DLD1 (cell line): ENCODE measurements at regions not wholly inside any gene's neighbourhood (a gene's known extent, or its start where the extent isn't known, plus 50 kb on each side); places are given as distances from the start of the nearest gene placed in this dataset.

ENCODE experiments used
- in situ Hi-C: cut with HindIII; loops from 2 replicates; pipeline ENCODE4 v1.10.0; 2017; ENCODE audit warnings: low sequenced_read_pairs

GRCh38 chr5:158644301-158644700 lies 455.4 kb downstream of the EBF1 start:
- in situ Hi-C loops, result no loop called here

GRCh38 chr5:158643840-158644239 lies 455.9 kb downstream of the EBF1 start:
- in situ Hi-C loops, result no loop called here

- in situ Hi-C loops, result no loop called here
Measured at GRCh38 chr5:158642879-158643278, 456.8 kb downstream of the EBF1 start.

- in situ Hi-C loops, result no loop called here
Measured at GRCh38 chr5:158641016-158641415, 458.7 kb downstream of the EBF1 start.

GRCh38 chr5:158640593-158640980 lies 459.1 kb downstream of the EBF1 start:
- in situ Hi-C loops, result no loop called here

- in situ Hi-C loops, result no loop called here
Measured at GRCh38 chr5:158639881-158640592, 459.7 kb downstream of the EBF1 start.

GRCh38 chr5:158638396-158638795 lies 461.3 kb downstream of the EBF1 start:
- in situ Hi-C loops, result no loop called here

GRCh38 chr5:158637039-158637438 lies 462.7 kb downstream of the EBF1 start:
- in situ Hi-C loops, result no loop called here

GRCh38 chr5:158635565-158635964 lies 464.2 kb downstream of the EBF1 start:
- in situ Hi-C loops, result no loop called here

- in situ Hi-C loops, result no loop called here
Measured at GRCh38 chr5:158634714-158635113, 465.0 kb downstream of the EBF1 start.

GRCh38 chr5:158629591-158630312 lies 470.0 kb downstream of the EBF1 start:
- in situ Hi-C loops, result no loop called here

- in situ Hi-C loops, result no loop called here
Measured at GRCh38 chr5:158626718-158627117, 473.0 kb downstream of the EBF1 start.

- in situ Hi-C loops, result no loop called here
Measured at GRCh38 chr5:158623971-158624370, 475.7 kb downstream of the EBF1 start.

- in situ Hi-C loops, result no loop called here
Measured at GRCh38 chr5:158621391-158621790, 478.3 kb downstream of the EBF1 start.

GRCh38 chr5:158619083-158619788 lies 480.5 kb downstream of the EBF1 start:
- in situ Hi-C loops, result no loop called here

GRCh38 chr5:158618256-158618655 lies 481.5 kb downstream of the EBF1 start:
- in situ Hi-C loops, result no loop called here

- in situ Hi-C loops, result no loop called here
Measured at GRCh38 chr5:158616707-158617106, 483.0 kb downstream of the EBF1 start.

GRCh38 chr5:158614951-158615350 lies 484.8 kb downstream of the EBF1 start:
- in situ Hi-C loops, result no loop called here

GRCh38 chr5:158611581-158611980 lies 488.1 kb downstream of the EBF1 start:
- in situ Hi-C loops, result no loop called here

- in situ Hi-C loops, result no loop called here
Measured at GRCh38 chr5:158610051-158610415, 489.7 kb downstream of the EBF1 start.

- in situ Hi-C loops, result no loop called here
Measured at GRCh38 chr5:158609333-158610050, 490.2 kb downstream of the EBF1 start.
